H1 (cell line): ENCODE measurements at regions not wholly inside any gene's neighbourhood (a gene's known extent, or its start where the extent isn't known, plus 50 kb on each side); places are given as distances from the start of the nearest gene placed in this dataset.
A peak's percentile ranks its signal among the peaks of the same experiment; 100 is the strongest.

Source experiments
- CTCF ChIA-PET: fragments of 300-600 bp; sonication (Branson Sonifier 250); formaldehyde crosslinking; loops from one replicate; lab custom pipeline; 2021; ENCODE audit not compliant: partially characterized antibody; lab: Charles Lee
- POLR2A ChIA-PET: fragments of 300-600 bp; sonication (Branson Sonifier 250); formaldehyde crosslinking; loops from one replicate; lab custom pipeline; 2021; ENCODE audit warnings: inconsistent platforms; ENCODE audit not compliant: partially characterized antibody; lab: Charles Lee
- DNase-seq, 2 experiments: peaks; one replicate each; pipeline versions ENCODE4 v3.0.0 to v3.0.0-alpha.2; 2010 to 2022; ENCODE audit warnings: low spot score in 2 of 2, low read depth in 1 of 2, mixed read lengths in 1 of 2
- FAIRE-seq: peaks from 2 replicates; lab custom pipeline; 2011; peaks lifted over from hg19 to GRCh38; lab: Jason Lieb, UNC
- H2AFZ ChIP-seq: 2 replicates; pipeline ENCODE4 v1.8.1; 2012; ENCODE audit warnings: low read length, inconsistent platforms
- H2AK5ac ChIP-seq: 2 replicates; pipeline ENCODE4 v1.6.1; 2013; ENCODE audit warnings: low read depth, low read length
- H2BK120ac ChIP-seq: replicated peaks from 2 replicates; pipeline ENCODE3; 2013; ENCODE audit warnings: low read depth, low read length, inconsistent platforms
- H2BK12ac ChIP-seq: 2 replicates; pipeline ENCODE4 v1.6.1; 2013; ENCODE audit warnings: low read depth, low read length
- H2BK15ac ChIP-seq: 2 replicates; pipeline ENCODE4 v1.6.1; 2013; ENCODE audit warnings: low read length
- H2BK20ac ChIP-seq: 2 replicates; pipeline ENCODE4 v1.6.1; 2013; ENCODE audit warnings: low read length
- H2BK5ac ChIP-seq: 2 replicates; pipeline ENCODE4 v1.6.1; 2013; ENCODE audit warnings: low read depth, low read length
- H3K14ac ChIP-seq: 2 replicates; pipeline ENCODE4 v1.6.1; 2013; ENCODE audit warnings: inconsistent platforms; ENCODE audit not compliant: insufficient read length
- H3K18ac ChIP-seq: 2 replicates; pipeline ENCODE4 v1.6.1; 2013; ENCODE audit warnings: low read length; ENCODE audit errors: extremely low read depth
- H3K23ac ChIP-seq: 2 replicates; pipeline ENCODE4 v1.6.1; 2013; ENCODE audit warnings: inconsistent platforms; ENCODE audit not compliant: insufficient read length
- H3K23me2 ChIP-seq: 2 replicates; pipeline ENCODE4 v1.6.1; 2013; ENCODE audit warnings: low read depth, low read length
- H3K27ac ChIP-seq: 2 replicates; pipeline ENCODE4 v1.6.1; 2011; ENCODE audit warnings: low read depth, low read length, inconsistent platforms
- H3K27me3 ChIP-seq, 4 experiments: replicated peaks in 1 of 4; 1 replicate in 1 of 4; 2 replicates in 3 of 4; pipeline versions ENCODE4 v1.6.1 to v1.8.1; 2011 to 2013; ENCODE audit warnings: low read length in 3 of 4, mild to moderate bottlenecking in 3 of 4, inconsistent platforms in 2 of 4, mixed read lengths in 2 of 4, moderate library complexity in 1 of 4; ENCODE audit not compliant: control insufficient read depth in 3 of 4, insufficient read depth in 3 of 4; ENCODE audit errors: extremely low read depth in 1 of 4
- H3K36me3 ChIP-seq, 4 experiments: 2 replicates each; pipeline versions ENCODE4 v1.6.1 to v1.8.1; 2011 to 2013; ENCODE audit warnings: mild to moderate bottlenecking in 4 of 4, low read length in 3 of 4, moderate library complexity in 2 of 4, control low read depth in 1 of 4, inconsistent platforms in 1 of 4; ENCODE audit not compliant: insufficient read depth in 4 of 4, control insufficient read depth in 2 of 4
- H3K4ac ChIP-seq: replicated peaks from 2 replicates; pipeline ENCODE3; 2013; ENCODE audit warnings: low read length, low read depth, mixed read lengths, inconsistent platforms; ENCODE audit not compliant: insufficient read length
- H3K4me1 ChIP-seq, 4 experiments: replicated peaks in 1 of 4; 1 replicate in 1 of 4; 2 replicates in 3 of 4; pipeline versions ENCODE4 v1.6.1 to v1.8.1; 2011 to 2013; ENCODE audit warnings: low read length in 3 of 4, inconsistent platforms in 2 of 4, mixed read lengths in 1 of 4; ENCODE audit not compliant: insufficient read depth in 4 of 4, control insufficient read depth in 3 of 4
- H3K4me2 ChIP-seq, 2 experiments: 2 replicates each; pipeline versions ENCODE4 v1.6.1 to v1.8.1; 2011 to 2013; ENCODE audit warnings: low read depth in 2 of 2, low read length in 2 of 2, control low read depth in 1 of 2, inconsistent platforms in 1 of 2, mild to moderate bottlenecking in 1 of 2; ENCODE audit not compliant: insufficient read depth in 1 of 2
- H3K4me3 ChIP-seq, 4 experiments: fragments of 200-600, 300-600 bp in 1 of 4; sonication (generic), shearing (Covaris generic), sonication (Bioruptor Twin) in 1 of 4; 2 replicates each; pipeline versions ENCODE4 v1.5.1 to v1.8.1; 2011 to 2016; ENCODE audit warnings: low read length in 4 of 4, low read depth in 3 of 4, control low read depth in 2 of 4, inconsistent platforms in 2 of 4, mild to moderate bottlenecking in 2 of 4, mixed read lengths in 1 of 4, moderate library complexity in 1 of 4; ENCODE audit not compliant: insufficient read depth in 2 of 4; ENCODE audit errors: extremely low read depth in 1 of 4
- H3K56ac ChIP-seq: replicated peaks from 2 replicates; pipeline ENCODE3; 2013; ENCODE audit warnings: low read depth, mild to moderate bottlenecking, mixed read lengths, low read length, inconsistent platforms; ENCODE audit not compliant: insufficient read length
- H3K79me1 ChIP-seq: 2 replicates; pipeline ENCODE4 v1.6.1; 2013; ENCODE audit warnings: low read depth, low read length, control low read depth
- H3K79me2 ChIP-seq, 2 experiments: 2 replicates each; pipeline versions ENCODE4 v1.6.1 to v1.8.1; 2012 to 2013; ENCODE audit warnings: low read length in 2 of 2, mild to moderate bottlenecking in 2 of 2, inconsistent platforms in 1 of 2; ENCODE audit not compliant: insufficient read depth in 2 of 2, control insufficient read depth in 1 of 2
- H3K9ac ChIP-seq, 4 experiments: replicated peaks in 1 of 4; 1 replicate in 1 of 4; 2 replicates in 3 of 4; pipeline versions ENCODE4 v1.6.1 to v1.8.1; 2011 to 2013; ENCODE audit warnings: low read depth in 3 of 4, low read length in 3 of 4, control low read depth in 2 of 4, mild to moderate bottlenecking in 2 of 4, moderate library complexity in 2 of 4, inconsistent platforms in 1 of 4; ENCODE audit errors: extremely low read depth in 1 of 4
- H3K9me3 ChIP-seq, 2 experiments: 2 replicates each; pipeline versions ENCODE4 v1.6.1 to v1.8.1; 2012 to 2013; ENCODE audit warnings: mild to moderate bottlenecking in 2 of 2, moderate library complexity in 2 of 2, control low read depth in 1 of 2, inconsistent platforms in 1 of 2, low read depth in 1 of 2, low read length in 1 of 2, mixed read lengths in 1 of 2; ENCODE audit not compliant: insufficient read depth in 2 of 2
- H4K20me1 ChIP-seq, 2 experiments: replicated peaks in 1 of 2; 2 replicates each; pipeline versions ENCODE3 to v1.8.1; 2011 to 2013; ENCODE audit warnings: inconsistent platforms in 2 of 2, low read length in 2 of 2, mild to moderate bottlenecking in 1 of 2; ENCODE audit not compliant: insufficient read depth in 2 of 2, control insufficient read depth in 1 of 2
- H4K5ac ChIP-seq: 2 replicates; pipeline ENCODE4 v1.6.1; 2013; ENCODE audit warnings: low read length, low read depth, mixed read lengths, inconsistent platforms; ENCODE audit not compliant: insufficient read length
- H4K8ac ChIP-seq: 2 replicates; pipeline ENCODE4 v1.8.0; 2013; ENCODE audit warnings: mild to moderate bottlenecking, moderate library complexity, low read length, inconsistent platforms; ENCODE audit not compliant: insufficient read depth; ENCODE audit errors: extremely low read depth
- H4K91ac ChIP-seq: replicated peaks from 2 replicates; pipeline ENCODE3; 2013; ENCODE audit warnings: low read length, mixed read lengths, inconsistent platforms; ENCODE audit not compliant: insufficient read length
- BRCA1 ChIP-seq: IDR thresholded peaks from 2 replicates; pipeline ENCODE4 v1.6.1; 2012; ENCODE audit warnings: low read depth, low read length, improper control_type of control experiment
- EP300 ChIP-seq, 2 experiments: IDR thresholded peaks; 1 replicate in 1 of 2; 2 replicates in 1 of 2; pipeline ENCODE4 v1.6.1; 2011 to 2012; ENCODE audit warnings: low read depth in 2 of 2, low read length in 2 of 2, mild to moderate bottlenecking in 2 of 2, borderline replicate concordance in 1 of 2, inconsistent platforms in 1 of 2, moderate library complexity in 1 of 2
- JUN ChIP-seq: IDR thresholded peaks from 2 replicates; pipeline ENCODE4 v1.6.1; 2011; ENCODE audit warnings: low read depth, mild to moderate bottlenecking, improper control_type of control experiment, low read length
- JUND ChIP-seq: IDR thresholded peaks from 2 replicates; pipeline ENCODE4 v1.6.1; 2011; ENCODE audit warnings: mild to moderate bottlenecking, improper control_type of control experiment, low read length
- KDM4A ChIP-seq: IDR thresholded peaks from one replicate; pipeline ENCODE4 v1.7.1; 2012; ENCODE audit warnings: low read depth, mild to moderate bottlenecking, moderate library complexity, low read length, inconsistent platforms; ENCODE audit not compliant: severe bottlenecking
- NRF1 ChIP-seq: IDR thresholded peaks from 2 replicates; pipeline ENCODE4 v1.6.1; 2011; ENCODE audit warnings: mild to moderate bottlenecking, low read depth, low read length, improper control_type of control experiment
- RBBP5 ChIP-seq: IDR thresholded peaks from 2 replicates; pipeline ENCODE4 v1.7.1; 2012; ENCODE audit warnings: low read depth, mild to moderate bottlenecking, inconsistent platforms, low read length, moderate library complexity, borderline replicate concordance
- SIN3A ChIP-seq, 2 experiments: IDR thresholded peaks in 1 of 2; conservative IDR thresholded peaks in 1 of 2; 2 replicates each; pipeline ENCODE4 v1.6.1; 2011 to 2012; ENCODE audit warnings: low read length in 2 of 2, improper control_type of control experiment in 1 of 2, low read depth in 1 of 2, mild to moderate bottlenecking in 1 of 2
- SIRT6 ChIP-seq: IDR thresholded peaks from one replicate; pipeline ENCODE4 v1.7.1; 2012; ENCODE audit warnings: low read length, inconsistent platforms
- TAF1 ChIP-seq: IDR thresholded peaks from 2 replicates; pipeline ENCODE4 v1.6.1; 2011; ENCODE audit warnings: mild to moderate bottlenecking, low read depth, low read length
- TEAD4 ChIP-seq: IDR thresholded peaks from 2 replicates; pipeline ENCODE4 v1.6.1; 2012; ENCODE audit warnings: low read depth, low read length, inconsistent platforms, mixed read lengths
- YY1 ChIP-seq: IDR thresholded peaks from 2 replicates; pipeline ENCODE4 v1.6.1; 2011; ENCODE audit warnings: low read depth, mild to moderate bottlenecking, low read length
- WGBS, 2 experiments: shearing (Covaris generic) in 1 of 2; methylation state at CpG; one replicate each; pipeline versions ENCODE4 v1.1.6 to v1.1.7; 2013 to 2015; ENCODE audit warnings: low lambda C conversion rate in 2 of 2, mixed read lengths in 2 of 2, inconsistent platforms in 1 of 2, low coverage in 1 of 2, missing lambda C conversion rate in 1 of 2; ENCODE audit not compliant: insufficient replicate concordance in 2 of 2, insufficient coverage in 1 of 2, insufficient read length in 1 of 2; ENCODE audit errors: extremely low coverage in 1 of 2, missing lambda C conversion rate in 1 of 2; 5-methylcytosine and 5-hydroxymethylcytosine counted together

DNA sequence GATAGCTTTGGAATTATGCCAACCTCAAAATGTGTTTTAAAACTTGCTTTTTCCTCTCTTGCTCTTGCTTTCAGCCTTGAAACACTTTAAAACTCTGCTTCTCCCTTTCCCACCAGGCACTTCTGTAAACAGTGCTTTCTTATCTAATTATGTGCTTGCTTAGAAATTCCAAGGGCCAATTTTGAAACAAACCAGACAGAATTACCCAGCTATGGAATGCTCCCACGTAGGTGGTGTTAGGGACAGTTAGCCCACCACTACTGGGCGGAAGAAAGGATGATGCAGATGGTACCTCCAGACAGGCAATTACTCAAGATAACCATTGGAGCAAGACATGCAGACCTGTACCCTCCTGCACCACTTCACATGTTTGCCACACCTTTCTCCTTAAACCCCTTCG is 523.0 kb upstream of the PTPRD start:
- Histone ChIP-seq H3K23me2 (no peaks in the 10 kb centered on the region), H2AK5ac (no peak overlapping the region), H4K8ac (no peak overlapping the region), H3K4ac (no peak overlapping the region), H2BK15ac (no peak overlapping the region), H3K14ac (no peak overlapping the region), H3K9ac (no peak overlapping the region), H2BK120ac (no peak overlapping the region), H3K9me3 (no peaks in the 10 kb centered on the region), H3K4me1 (no peaks in the 10 kb centered on the region), H2BK5ac (no peak overlapping the region), H4K5ac (no peak overlapping the region), H3K4me2 (no peak overlapping the region), H3K79me1 (no peaks in the 10 kb centered on the region), H3K27ac (no peak overlapping the region), H3K56ac (no peak overlapping the region), H4K91ac (no peak overlapping the region), H2BK12ac (no peak overlapping the region), H3K4me3 (no peak overlapping the region), H2AFZ (peak overlapping the region; percentile 78), H3K18ac (no peak overlapping the region), H3K27me3 (no peaks in the 10 kb centered on the region), H3K23ac (no peak overlapping the region), H3K79me2 (no peaks in the 10 kb centered on the region), H3K36me3 (no peaks in the 10 kb centered on the region), H4K20me1 (no peaks in the 10 kb centered on the region), H2BK20ac (no peak overlapping the region)
- TF ChIP-seq NRF1: no peak
- TF ChIP-seq TAF1: no peak
- TF ChIP-seq JUN: no peak
- no peak for TF ChIP-seq RBBP5
- no peak for TF ChIP-seq JUND
- no peak for TF ChIP-seq TEAD4
- TF ChIP-seq YY1: no peak
- TF ChIP-seq KDM4A: no peak
- no peak for TF ChIP-seq SIRT6
- TF ChIP-seq EP300 (IDR thresholded peaks at IDR 0.05; ENCODE audit: borderline replicate concordance in 1 of 2, low read depth in 2 of 2, low read length in 2 of 2): no peak
- no peak for TF ChIP-seq SIN3A (conservative IDR thresholded peaks at IDR 0.05 in 1 of 2, IDR thresholded peaks at IDR 0.05 in 1 of 2; ENCODE audit: low read depth in 1 of 2, low read length in 2 of 2)
- TF ChIP-seq BRCA1: no peak
- FAIRE-seq (no peak), DNase-seq (no peak)
- CTCF ChIA-PET: no interaction called here
- 86% methylated on average over 3 of the region's 3 CpGs; no CpG with 5 or more reads in 1 of the 2 experiments for WGBS, 2 experiments
- POLR2A ChIA-PET: no interaction called here
